CD4-positive, alpha-beta T cell treated with Interferon gamma for 1 hour (primary cell): ENCODE measurements at regions not wholly inside any gene's neighbourhood (a gene's known extent, or its start where the extent isn't known, plus 50 kb on each side); places are given as distances from the start of the nearest gene placed in this dataset.
"Not testable (repeated sequence)": the region's sequence is repeated elsewhere in the genome, so short reads cannot be mapped to it uniquely, and the experiment has no call there.

ENCODE experiments used
- DNase-seq: peaks from one replicate; pipeline ENCODE4 v3.0.0-alpha.2; 2020

DNA sequence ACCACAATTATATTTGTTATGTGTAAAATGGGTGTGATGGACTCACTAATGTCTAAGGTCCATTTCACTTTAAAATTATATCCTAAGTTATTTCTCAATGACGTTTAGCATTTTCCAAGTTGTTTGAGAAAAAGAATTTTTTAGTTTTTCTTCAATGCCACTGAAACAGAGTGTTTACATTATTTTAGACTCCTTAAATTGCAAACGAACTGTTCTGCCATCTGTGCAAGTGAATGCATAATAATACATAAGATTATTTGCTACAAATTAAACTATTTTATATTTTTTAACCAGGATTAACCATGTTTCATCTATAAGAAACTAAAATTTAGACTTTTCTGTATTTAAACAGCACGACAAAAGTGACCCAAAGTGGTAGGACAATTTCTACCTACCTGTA is 425.4 kb downstream of the NDFIP2 start:
- DNase-seq, result no peak

DNA sequence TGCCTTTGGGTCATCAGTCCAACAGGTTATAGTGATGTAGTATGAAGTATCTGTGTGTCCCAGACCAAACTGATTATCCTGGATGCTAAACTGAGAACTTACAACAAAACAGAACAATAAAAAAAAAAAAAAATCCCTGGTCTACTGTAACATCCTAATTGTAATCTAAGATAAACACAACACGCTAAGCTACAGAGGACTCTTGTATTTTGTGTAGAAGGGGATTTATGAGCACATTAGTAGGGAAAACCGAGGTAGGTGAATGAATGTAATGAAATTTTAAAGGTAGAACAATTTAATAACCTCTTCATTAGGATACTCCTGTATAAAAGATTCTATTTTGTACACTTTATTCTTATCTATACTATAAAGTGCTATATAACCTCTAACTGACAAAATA is 424.1 kb downstream of the NDFIP2 start:
- no peak for DNase-seq

DNA sequence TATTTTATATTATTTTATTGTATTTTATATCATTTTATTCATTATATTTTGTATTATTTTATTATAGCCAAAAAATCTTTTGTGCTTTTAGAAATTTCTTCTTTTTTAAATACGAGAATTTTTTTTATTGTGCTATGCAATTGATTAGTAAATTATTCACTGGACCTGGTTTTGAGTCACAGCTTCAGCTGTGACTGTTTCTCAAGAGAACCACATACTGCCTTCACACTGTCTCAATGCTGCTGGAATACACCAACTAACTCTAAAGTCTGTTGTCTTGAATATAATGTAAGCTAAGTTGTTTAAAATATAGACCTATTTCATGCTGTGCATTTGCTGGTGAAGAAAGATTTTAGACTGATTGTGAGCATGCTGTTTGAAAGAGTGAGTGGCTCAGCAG is 423.6 kb downstream of the NDFIP2 start:
- no peak for DNase-seq

DNA sequence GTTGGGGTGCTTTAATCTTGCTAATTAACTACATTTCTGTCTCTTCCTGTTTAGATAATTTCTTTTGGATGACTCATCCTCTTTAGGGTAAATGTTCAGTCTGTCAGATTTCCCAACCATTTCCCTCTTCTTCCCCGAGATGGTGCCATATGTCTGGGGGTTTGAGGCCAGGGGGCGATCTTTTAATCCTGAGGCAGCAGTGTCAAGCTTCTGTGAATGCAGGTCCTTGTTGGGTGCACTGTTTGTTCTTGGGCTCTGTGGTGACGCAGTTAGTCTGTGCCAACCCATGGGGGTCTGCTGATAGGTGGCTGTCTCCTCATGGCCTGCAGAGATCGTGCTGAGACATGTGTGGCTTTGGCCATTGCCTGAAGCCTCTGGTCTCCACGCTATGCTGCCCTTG is 420.4 kb downstream of the NDFIP2 start:
- DNase-seq, result no peak

DNA sequence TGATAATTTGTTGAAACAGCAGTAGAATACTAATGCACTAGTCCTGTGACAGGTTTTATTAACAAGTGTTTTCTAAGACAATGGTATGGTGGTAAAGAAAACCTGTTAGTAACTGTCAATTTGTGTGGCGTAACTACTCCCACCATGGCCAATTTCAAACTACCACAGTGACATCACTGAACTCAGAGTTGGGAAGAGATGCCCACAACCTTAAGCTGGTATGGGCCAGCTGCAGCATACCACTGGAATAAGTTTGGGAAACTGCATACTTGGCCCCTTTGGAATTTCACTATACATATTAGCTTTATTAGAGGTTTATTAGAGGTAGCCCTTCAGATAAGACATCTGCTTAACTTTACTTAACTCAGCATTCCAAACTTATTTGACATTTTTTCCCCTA is 419.4 kb downstream of the NDFIP2 start:
- no peak for DNase-seq

DNA sequence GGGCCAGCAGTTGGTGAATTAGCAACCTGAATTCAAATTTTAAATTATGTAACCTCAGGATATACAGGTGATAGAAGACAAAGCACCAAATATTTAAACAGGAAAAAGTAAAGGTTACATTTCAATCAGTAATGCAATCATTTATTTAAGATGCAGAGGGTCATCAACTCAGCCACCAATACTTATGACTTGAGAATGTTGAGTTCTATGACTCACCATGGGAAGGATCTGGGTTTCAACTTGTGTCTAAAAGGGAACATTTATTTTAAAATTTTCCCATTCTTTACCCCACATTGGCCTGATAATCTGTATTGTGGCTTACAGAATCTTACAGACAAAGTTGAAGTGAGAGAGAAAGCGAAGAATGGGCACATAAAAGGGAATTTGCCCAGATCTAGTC is 418.0 kb downstream of the NDFIP2 start:
- no peak for DNase-seq

DNA sequence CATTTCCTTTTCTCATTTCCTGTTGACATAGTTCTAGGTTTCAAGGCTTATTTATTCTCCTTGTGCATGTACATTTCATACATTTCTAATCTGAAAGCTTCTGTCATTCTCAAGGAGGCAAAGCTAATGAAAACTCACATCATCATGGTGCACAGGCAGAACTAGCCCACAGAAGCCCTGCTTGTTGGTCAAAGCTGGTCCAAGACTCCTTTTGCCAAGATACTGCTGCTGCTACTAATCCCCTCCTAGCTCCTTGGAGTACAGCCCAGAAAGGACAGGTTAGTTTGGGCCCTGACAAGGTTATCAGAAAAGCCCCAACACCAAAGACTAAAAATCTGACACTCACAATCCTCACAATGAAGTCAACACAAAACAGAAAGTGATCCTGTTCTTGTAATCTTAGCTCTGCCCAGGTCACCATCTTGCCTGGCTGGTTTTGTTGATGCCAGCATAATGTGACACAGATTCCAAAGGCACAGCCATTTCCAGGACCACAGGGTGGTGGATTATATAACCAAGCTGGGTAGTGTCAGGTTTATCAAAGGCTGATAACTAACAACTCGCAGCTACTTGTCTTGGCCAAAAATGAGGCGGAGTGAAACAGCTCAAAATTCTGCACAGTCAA is 417.4 kb downstream of the NDFIP2 start:
- DNase-seq, result no peak

DNA sequence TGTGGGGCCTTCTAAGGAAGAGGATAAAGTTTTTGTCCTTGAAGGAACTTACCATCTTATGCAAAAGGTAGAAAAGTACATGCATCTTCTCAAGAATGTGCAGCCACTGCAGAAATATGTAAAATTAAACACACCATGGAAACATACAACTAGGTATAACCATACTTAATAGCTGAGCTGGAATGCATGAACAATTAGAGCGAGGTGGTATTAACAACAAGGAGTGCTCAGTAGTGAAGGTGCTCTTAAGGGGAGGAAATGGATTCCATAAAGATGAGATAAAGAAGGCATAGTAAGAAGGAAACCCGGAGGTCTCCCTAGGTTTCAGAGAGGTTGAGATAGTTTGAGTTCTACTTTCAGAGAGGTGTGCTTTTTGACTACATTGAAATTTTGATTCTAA is 415.9 kb downstream of the NDFIP2 start:
- no peak for DNase-seq

DNA sequence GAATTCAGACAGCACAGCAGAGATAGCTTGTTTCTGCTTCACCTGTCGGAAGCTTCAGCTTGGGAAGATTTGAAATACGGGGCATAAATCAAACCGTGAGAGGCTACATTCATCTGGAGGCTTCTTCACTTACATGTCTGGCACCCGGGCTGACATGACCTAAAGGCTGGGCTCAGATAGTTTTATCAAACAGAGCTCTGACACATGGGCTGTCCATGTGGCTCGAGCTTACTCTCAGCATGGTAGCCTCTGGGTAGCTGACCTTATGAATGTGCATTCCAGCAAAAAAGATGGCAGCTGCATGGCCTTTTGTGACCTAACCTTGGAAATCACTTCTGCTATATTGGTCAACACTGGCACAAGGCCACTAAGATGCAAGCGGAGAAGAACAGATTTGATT is 414.5 kb downstream of the NDFIP2 start:
- DNase-seq, result no peak

DNA sequence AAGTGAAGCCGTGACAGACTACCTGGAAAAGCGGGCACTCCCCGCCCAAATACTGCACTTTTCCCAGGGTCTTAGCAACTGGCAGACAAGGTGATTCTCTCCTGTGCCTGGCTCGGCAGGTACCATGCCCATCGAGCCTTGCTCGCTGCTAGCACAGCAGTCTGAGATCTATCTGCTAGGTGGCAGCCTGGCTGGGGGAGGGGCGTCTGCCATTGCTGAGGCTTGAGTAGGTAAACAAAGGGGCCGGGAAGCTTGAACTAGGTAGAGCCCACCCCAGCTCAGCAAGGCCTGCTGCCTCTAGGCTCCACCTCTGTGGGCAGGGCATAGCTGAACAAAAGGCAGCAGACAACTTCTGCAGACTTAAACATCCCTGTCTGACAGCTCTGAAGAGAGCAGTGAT is 406.3 kb downstream of the NDFIP2 start:
- DNase-seq, result not testable (repeated sequence)

DNA sequence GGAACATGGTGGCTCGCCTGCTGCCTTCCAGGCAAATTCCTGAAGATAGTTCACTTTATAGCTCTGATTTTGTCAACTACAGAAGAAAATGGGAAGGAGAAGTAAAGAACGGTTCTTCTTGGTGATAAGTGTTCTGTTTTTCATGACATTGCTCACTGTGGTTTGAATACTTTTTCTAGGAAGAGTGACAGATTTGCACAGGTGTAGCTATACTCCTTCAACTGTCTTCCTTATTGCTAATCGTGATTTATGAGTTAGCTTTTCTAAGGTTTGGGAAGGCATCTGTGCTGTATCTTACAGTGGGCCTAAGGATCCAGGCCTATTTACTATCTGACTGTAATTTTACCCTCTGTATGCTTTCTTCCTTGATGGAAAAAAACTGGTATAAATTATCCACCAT is 405.6 kb downstream of the NDFIP2 start:
- DNase-seq, result no peak

DNA sequence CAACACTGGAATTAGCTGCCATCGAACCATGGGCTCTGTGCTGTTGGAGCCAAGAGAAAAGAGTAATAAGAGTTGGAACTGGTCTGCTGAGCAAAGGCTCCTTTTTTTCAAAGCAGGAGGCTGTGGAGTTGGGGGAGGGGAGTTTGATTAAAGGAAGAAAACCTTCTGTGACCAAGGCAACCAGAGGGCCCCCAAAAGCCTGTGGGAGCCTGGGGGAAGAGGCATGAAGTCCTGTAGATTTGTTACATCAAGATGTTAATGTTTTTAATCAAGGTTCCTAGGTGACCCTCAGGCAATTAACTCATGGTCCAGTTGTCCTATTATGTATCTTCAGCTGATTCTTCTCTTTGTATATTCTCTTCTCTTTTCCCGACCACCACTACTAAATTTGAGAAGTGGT is 403.9 kb downstream of the NDFIP2 start:
- DNase-seq, result no peak

DNA sequence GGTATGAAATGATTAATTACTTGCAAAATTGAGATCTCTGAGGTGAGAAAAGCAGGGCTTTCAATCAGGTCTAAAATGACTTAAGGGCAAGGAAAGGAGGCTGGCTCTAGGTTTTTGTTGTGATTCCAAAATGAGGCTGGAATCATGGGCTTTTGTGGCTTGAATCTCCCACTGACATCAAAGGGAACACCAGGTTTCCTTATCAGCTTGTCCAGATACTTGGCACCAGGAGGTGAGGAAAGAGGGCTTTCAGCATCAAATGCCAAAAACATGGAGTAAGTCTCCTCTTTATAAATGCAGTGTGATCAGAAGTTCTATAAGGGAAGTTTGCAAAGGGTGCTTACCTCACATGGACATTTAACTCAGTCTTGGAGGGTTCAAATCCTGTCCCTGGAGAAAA is 402.3 kb downstream of the NDFIP2 start:
- no peak for DNase-seq

DNA sequence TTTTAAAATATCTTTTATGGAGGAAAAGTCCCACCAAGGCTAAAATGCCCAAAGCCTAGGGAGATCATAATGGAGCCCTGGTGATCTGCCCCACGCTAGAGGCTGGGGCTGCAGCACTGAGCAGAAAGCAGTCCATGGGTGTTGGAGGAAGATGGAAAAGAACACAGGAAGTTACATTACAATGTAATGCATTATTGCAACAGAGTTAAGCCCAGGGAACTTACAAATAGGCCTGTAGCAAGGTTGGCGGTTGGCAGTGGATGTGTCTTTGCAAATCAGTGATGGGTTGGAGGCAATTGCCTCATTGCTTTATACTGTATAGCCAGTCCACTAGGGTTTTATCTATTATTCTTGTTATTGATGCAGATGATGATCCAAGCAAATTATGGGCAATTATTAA is 399.9 kb downstream of the NDFIP2 start:
- no peak for DNase-seq

DNA sequence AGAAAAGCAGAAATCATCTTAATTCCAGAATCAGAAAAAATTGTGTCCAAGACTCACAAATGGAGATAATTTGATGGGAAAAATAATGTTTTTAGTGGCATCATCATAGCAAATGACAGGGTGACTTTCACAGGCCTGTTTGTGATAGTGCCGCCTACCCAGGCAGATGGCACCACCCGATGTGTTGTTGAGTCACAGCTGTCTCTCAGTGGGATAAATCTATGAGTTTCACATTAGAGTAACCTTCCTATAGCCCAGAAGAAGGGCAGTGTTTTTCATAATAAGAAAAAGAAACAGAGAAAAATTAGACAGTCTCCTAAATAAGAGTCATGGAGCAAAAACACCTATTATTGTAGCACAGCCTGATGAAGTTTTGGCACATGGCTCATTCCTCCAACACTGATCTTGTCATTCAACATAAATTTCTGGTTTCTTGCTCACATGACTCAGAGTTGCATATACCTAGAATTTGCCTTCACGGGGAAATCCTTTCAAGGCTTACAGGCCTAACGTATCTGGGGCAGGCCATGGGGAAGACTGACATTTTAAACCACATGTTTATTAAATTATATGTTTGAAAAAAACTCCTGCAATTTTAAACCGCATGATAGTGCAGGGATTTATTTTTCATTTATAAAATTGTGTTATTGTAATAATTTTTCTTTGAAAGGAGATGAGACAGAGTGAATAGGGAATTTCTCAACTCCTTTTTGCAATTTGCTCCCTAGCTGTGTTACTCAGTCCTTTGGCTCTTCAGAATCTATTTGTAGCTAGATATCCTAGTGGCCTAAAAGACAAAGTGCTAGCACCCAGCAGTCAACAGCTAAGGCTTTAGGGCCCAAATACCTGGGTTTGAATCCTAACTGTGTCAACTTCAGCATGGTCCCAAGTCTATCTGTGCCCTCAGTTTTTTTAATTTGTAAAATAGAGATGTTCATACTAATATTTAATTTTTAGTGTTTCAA is 393.7 kb downstream of the NDFIP2 start:
- DNase-seq, result no peak

DNA sequence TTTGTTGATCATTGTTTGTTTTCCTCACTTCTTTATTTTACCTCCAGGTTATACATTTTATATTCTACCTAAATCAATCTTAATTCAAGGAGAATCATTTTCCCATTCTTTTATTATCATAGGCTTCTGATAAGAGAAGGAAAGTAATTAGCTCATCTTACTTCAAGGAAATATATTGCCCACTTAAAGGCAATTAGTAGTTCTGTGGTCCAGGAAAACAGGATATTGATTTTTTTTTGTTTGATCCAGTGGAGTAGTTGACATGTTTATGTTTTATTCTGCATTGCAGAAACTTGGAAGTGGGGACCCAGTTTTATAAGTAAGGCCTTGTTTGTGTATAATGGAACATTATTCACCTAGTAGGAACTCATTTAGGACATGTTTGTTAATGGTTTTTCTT is 390.6 kb downstream of the NDFIP2 start:
- no peak for DNase-seq

DNA sequence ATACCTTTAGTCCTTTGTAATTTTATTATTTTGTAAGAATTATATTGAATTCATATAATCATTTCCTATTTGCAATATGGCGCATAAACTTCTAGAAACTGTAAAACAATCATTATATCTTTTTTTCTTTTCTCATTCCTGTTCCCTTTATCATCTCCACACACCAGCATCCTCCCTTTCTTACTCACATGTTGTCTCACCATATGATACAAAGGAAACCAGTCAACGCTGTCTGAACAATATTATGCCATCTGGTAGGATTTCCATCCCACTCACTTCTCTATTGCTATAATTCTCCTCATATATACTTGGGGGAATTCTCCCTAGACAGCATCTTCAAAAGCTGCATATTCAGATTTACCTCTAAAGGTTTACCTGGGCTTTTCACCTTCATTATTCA is 389.8 kb downstream of the NDFIP2 start:
- no peak for DNase-seq

DNA sequence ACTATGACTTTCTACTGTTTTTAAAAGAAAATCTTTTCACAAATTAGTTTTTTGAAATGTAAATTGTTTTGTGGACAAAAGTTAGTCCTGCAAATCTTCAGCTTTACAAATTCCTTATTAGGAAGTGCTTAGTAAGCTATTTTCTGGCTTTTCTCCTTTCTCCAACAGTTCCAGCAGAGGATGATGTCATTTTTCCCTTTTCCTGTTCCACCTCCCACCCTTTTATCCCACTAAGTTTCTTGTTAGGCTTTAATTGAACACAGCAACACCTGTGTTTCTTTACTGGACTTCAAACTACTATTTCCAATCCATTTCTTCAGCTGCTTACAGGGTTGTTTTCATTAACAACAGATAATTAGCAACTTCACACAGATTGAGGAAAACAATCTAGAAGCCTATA is 389.2 kb downstream of the NDFIP2 start:
- no peak for DNase-seq

DNA sequence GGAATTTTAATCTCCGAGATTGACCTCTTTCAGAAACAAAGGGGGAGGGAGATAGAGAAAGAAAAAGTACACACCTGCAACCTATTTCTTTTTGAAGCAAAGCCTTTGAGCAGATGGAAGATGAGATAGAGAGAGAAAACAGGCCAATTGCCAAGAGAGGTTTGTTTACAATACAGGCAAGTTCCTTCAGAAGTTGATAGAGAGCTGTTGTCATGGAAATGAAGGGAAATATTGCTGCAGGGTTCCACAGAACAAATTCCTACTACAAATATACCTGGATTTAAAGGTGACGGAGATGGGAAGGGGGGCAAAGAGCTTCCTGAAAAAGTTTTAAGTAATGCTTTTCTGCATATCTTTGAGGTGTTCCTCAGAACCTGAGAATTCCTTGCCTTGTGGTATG is 388.4 kb downstream of the NDFIP2 start:
- DNase-seq, result no peak

DNA sequence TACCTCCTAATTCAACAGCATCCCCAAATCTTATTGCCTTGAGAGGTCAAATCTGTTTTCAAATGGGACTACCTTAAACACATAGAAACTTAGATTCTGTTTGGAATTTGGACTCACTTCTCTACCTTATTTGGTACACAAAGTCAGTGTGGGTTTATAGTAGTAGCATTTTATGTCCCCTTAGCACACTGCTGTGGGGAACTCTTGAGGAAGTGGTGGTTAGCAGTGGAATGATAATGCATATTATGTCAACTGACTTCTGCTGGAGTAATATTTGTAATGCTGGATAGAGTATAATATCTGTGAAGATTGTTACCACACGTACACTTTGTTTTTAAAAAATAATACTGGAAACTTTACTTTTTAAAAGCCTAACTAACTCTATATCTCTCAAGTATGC is 386.3 kb downstream of the NDFIP2 start:
- DNase-seq, result no peak

DNA sequence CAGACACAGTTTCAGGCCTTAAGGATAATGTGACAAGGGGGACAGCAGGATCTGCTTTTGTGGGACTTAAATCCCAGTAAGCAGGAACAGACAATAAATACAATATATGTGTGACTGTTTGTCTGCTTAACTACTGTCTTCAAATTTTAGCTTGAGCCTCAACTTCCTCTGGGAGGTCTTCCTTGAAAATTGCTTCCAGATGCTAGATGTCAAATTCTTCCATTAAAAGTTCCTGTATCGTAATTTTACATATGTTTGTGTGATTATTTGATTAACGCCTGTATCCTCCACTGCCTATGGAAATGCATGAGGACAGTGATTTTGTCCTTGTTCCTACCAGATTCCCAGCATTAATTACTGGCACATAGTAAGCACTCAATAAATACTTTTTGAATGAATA is 385.5 kb downstream of the NDFIP2 start:
- no peak for DNase-seq

DNA sequence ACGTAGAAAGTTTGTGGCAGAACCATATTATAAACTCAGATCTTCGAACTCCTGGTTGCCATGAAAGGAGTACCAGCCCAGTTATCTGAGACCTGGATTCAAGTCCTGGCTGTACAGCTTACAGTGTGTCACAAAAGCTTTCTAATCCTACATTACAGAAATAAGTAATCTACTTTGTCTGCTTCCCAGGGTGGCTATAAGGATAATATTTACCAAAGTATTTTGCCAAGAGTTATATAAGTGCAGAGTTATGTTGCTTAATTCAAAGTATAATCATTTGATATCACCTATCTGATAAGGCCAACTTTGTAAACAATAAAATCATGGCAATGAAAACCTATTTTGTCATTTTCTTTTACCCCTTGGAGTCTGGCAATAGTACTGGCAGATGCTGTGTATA is 381.6 kb downstream of the NDFIP2 start:
- no peak for DNase-seq

DNA sequence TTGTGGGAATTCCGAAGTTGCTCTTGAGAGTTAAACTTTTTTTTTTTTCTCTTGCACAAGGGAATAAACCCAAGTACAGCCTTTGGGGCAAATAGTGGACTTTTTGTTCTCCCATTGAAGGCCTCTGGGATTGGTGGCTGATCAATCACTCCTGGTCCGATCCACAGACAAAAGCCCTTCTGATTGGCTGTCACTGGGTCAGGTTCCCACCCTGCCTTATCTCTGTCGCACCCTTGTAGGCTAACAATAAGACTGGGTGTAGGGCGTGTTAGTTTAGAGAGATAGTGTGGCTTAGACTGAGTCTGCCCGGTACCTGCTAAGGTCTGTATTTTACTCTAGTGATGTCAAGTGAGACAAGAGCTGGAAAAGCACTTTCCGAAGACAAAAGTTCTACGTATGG is 380.8 kb downstream of the NDFIP2 start:
- DNase-seq, result no peak

DNA sequence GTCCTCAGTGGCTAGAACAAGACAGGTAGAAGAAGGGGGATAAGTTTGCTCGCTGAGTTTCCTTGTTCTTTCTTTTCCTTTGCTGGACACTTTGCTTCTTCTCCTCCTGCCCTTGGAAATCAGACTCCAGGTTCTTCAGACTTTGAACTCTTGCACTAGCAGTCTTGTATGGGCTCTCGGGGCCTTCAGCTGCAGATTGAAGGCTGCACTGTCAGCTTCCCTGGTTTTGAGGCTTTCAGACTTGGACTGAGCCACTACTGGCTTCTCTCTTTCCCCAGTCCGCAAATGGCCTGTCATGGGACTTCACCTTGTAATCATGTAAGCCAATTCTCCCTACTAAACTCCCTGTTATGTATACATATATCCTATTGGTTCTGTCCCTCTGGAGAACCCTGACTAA is 379.8 kb downstream of the NDFIP2 start:
- no peak for DNase-seq

DNA sequence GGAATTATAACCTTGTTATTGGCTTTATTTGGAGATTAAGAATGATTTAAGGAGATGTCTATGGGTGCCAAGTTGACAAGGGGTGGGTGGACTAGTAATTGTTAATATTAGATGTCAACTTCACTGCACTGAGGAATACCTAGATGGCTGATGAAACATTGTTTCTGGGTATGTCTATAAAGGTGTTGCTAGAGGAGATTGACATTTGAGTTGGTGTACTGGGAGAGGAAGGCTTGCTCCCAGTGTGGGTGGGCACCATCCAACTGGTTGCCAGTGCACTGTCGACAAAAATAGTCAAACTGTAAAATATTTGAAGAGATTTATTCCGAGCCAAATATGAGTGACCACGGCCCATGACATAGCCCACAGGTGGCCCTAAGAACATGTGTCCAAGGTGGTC is 378.8 kb downstream of the NDFIP2 start:
- no peak for DNase-seq
